Fibroblast of lung (primary cell): ENCODE measurements at regions not wholly inside any gene's neighbourhood (a gene's known extent, or its start where the extent isn't known, plus 50 kb on each side); places are given as distances from the start of the nearest gene placed in this dataset.

ENCODE experiments used
- DNase-seq, 2 donors: peaks; one replicate each; pipeline versions ENCODE4 v3.0.0 to v3.0.0-alpha.2; 2010; ENCODE audit warnings: low read depth in 2 of 2
- H2AFZ ChIP-seq: 2 replicates; pipeline ENCODE4 v1.5.1; 2012; ENCODE audit warnings: low read length, control low read depth, inconsistent platforms
- H3K27ac ChIP-seq: 2 replicates; pipeline ENCODE4 v1.5.1; 2011; ENCODE audit warnings: low read length, control low read depth; ENCODE audit not compliant: insufficient read depth
- H3K27me3 ChIP-seq: 2 replicates; pipeline ENCODE4 v1.5.1; 2011; ENCODE audit warnings: mild to moderate bottlenecking, low read length; ENCODE audit not compliant: control insufficient read depth, insufficient read depth
- H3K36me3 ChIP-seq: 2 replicates; pipeline ENCODE4 v1.5.1; 2011; ENCODE audit warnings: low read length; ENCODE audit not compliant: control insufficient read depth, insufficient read depth
- H3K4me1 ChIP-seq: 2 replicates; pipeline ENCODE4 v1.5.1; 2011; ENCODE audit warnings: low read length; ENCODE audit not compliant: control insufficient read depth, insufficient read depth; ENCODE audit errors: extremely low read depth
- H3K4me2 ChIP-seq: 2 replicates; pipeline ENCODE4 v1.5.1; 2011; ENCODE audit warnings: low read length, control low read depth; ENCODE audit not compliant: insufficient read depth; ENCODE audit errors: extremely low read depth
- H3K4me3 ChIP-seq, 4 experiments: fragments of 200-600 bp in 1 of 4; sonication (generic) in 1 of 4; replicated peaks in 1 of 4; 2 replicates each; pipeline ENCODE4 v1.5.1; 2011 to 2016; ENCODE audit warnings: low read length in 4 of 4, low read depth in 3 of 4, mild to moderate bottlenecking in 3 of 4, control low read depth in 2 of 4, inconsistent platforms in 1 of 4, mixed read lengths in 1 of 4; ENCODE audit not compliant: insufficient read depth in 1 of 4; ENCODE audit errors: control extremely low read depth in 1 of 4
- H3K79me2 ChIP-seq: 2 replicates; pipeline ENCODE4 v1.5.1; 2012; ENCODE audit warnings: mild to moderate bottlenecking, low read length, inconsistent platforms; ENCODE audit not compliant: control insufficient read depth, insufficient read depth
- H3K9ac ChIP-seq: 2 replicates; pipeline ENCODE4 v1.5.1; 2011; ENCODE audit warnings: mild to moderate bottlenecking, low read length, control low read depth; ENCODE audit not compliant: insufficient read depth
- H3K9me3 ChIP-seq: 2 replicates; pipeline ENCODE4 v1.5.1; 2012; ENCODE audit warnings: low read depth, low read length; ENCODE audit not compliant: control insufficient read depth, insufficient read depth
- H4K20me1 ChIP-seq: 2 replicates; pipeline ENCODE4 v1.5.1; 2011; ENCODE audit warnings: low read length; ENCODE audit not compliant: control insufficient read depth, insufficient read depth; ENCODE audit errors: extremely low read depth
- CTCF ChIP-seq, 2 donors: IDR thresholded peaks in 1 of 2; conservative IDR thresholded peaks in 1 of 2; 1 replicate in 1 of 2; 2 replicates in 1 of 2; pipeline ENCODE4 v1.5.1; 2011 to 2012; ENCODE audit warnings: low read length in 2 of 2, control low read depth in 1 of 2, inconsistent platforms in 1 of 2, low read depth in 1 of 2, mild to moderate bottlenecking in 1 of 2
- EZH2 ChIP-seq: IDR thresholded peaks from 2 replicates; pipeline ENCODE4 v1.5.1; 2012; ENCODE audit warnings: low read length, control low read depth, mild to moderate bottlenecking; ENCODE audit errors: missing control alignments

GRCh38 chr13:100812982-100813584 is 138.5 kb upstream of the TMTC4 start:
- Histone ChIP-seq H3K4me1 (no peaks in the 10 kb centered on the region), H3K79me2 (no peaks in the 10 kb centered on the region), H3K27ac (no peak overlapping the region), H3K4me2 (no peak overlapping the region), H3K27me3 (no peaks in the 10 kb centered on the region), H4K20me1 (no peaks in the 10 kb centered on the region), H3K4me3 (no peak overlapping the region), H3K9me3 (no peaks in the 10 kb centered on the region), H3K36me3 (no peaks in the 10 kb centered on the region), H3K9ac (no peak overlapping the region), H2AFZ (no peak overlapping the region)
- TF ChIP-seq EZH2 (no peak), CTCF (conservative IDR thresholded peaks at IDR 0.05 in 1 of 2, IDR thresholded peaks at IDR 0.05 in 1 of 2; ENCODE audit: low read depth in 1 of 2, low read length in 2 of 2) (no peak)
- no peak for DNase-seq

GRCh38 chr13:100811928-100812327 is 137.3 kb upstream of the TMTC4 start:
- Histone ChIP-seq H2AFZ (no peak overlapping the region), H3K9ac (no peak overlapping the region), H3K4me3 (no peak overlapping the region), H4K20me1 (no peaks in the 10 kb centered on the region), H3K9me3 (no peaks in the 10 kb centered on the region), H3K79me2 (no peaks in the 10 kb centered on the region), H3K36me3 (no peaks in the 10 kb centered on the region), H3K4me1 (no peaks in the 10 kb centered on the region), H3K4me2 (no peak overlapping the region), H3K27me3 (no peaks in the 10 kb centered on the region), H3K27ac (no peak overlapping the region)
- no peak for DNase-seq
- TF ChIP-seq EZH2, result no peak
- no peak for TF ChIP-seq CTCF (conservative IDR thresholded peaks at IDR 0.05 in 1 of 2, IDR thresholded peaks at IDR 0.05 in 1 of 2; ENCODE audit: low read depth in 1 of 2, low read length in 2 of 2)

GRCh38 chr13:100811024-100811865 is 136.7 kb upstream of the TMTC4 start:
- Histone ChIP-seq H3K4me2 (no peak overlapping the region), H3K9me3 (no peaks in the 10 kb centered on the region), H3K4me3 (no peak overlapping the region), H2AFZ (no peak overlapping the region), H3K27ac (no peak overlapping the region), H3K36me3 (no peaks in the 10 kb centered on the region), H3K9ac (no peak overlapping the region), H3K27me3 (no peaks in the 10 kb centered on the region), H3K79me2 (no peaks in the 10 kb centered on the region), H4K20me1 (no peaks in the 10 kb centered on the region), H3K4me1 (no peaks in the 10 kb centered on the region)
- no peak for DNase-seq
- TF ChIP-seq CTCF (conservative IDR thresholded peaks at IDR 0.05 in 1 of 2, IDR thresholded peaks at IDR 0.05 in 1 of 2; ENCODE audit: low read depth in 1 of 2, low read length in 2 of 2) (no peak), EZH2 (no peak)
